ENCODE measurements at regions not wholly inside any gene's neighbourhood (a gene's known extent, or its start where the extent isn't known, plus 50 kb on each side); places are given as distances from the start of the nearest gene placed in this dataset.
"Not testable (repeated sequence)": the region's sequence is repeated elsewhere in the genome, so short reads cannot be mapped to it uniquely, and the experiment has no call there.

DNA sequence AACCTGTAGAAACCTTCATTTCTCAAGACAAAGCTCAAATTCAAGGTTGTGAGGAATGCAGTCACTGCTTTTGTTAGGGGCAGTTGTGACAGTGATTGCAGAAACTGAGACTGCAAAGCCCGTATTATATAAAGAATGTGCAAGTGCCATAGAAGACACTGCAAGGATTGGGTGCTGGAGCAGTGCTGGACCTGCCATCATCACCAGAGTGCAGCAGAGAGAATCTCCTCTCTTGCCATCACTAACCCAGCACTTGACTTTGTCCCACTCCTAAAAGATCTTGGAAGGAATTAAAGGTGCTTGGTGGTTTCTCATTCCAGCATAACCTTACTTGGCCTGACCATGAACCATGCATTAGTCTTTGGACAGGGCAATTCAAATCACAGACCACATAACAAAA is 81.1 kb upstream of the VKORC1L1 start:
- TF ChIP-seq, protein P1, sequence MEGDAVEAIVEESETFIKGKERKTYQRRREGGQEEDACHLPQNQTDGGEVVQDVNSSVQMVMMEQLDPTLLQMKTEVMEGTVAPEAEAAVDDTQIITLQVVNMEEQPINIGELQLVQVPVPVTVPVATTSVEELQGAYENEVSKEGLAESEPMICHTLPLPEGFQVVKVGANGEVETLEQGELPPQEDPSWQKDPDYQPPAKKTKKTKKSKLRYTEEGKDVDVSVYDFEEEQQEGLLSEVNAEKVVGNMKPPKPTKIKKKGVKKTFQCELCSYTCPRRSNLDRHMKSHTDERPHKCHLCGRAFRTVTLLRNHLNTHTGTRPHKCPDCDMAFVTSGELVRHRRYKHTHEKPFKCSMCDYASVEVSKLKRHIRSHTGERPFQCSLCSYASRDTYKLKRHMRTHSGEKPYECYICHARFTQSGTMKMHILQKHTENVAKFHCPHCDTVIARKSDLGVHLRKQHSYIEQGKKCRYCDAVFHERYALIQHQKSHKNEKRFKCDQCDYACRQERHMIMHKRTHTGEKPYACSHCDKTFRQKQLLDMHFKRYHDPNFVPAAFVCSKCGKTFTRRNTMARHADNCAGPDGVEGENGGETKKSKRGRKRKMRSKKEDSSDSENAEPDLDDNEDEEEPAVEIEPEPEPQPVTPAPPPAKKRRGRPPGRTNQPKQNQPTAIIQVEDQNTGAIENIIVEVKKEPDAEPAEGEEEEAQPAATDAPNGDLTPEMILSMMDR (IDR thresholded peaks at IDR 0.05): not testable (repeated sequence)
- TF ChIP-seq POLR2A (IDR thresholded peaks at IDR 0.05): not testable (repeated sequence)
